ENCODE measurements at regions not wholly inside any gene's neighbourhood (a gene's known extent, or its start where the extent isn't known, plus 50 kb on each side); places are given as distances from the start of the nearest gene placed in this dataset.

- ATAC-seq = no peak
These were observed 120.5 kb downstream of the CD164 start for GRCh38 chr6:109261811-109262210.

GRCh38 chr6:109260701-109261100 is 121.6 kb downstream of the CD164 start:
- no peak overlapping the region for H3K4me3 ChIP-seq
- DNase-seq (no peak), ATAC-seq (no peak)
- no peaks in the 10 kb centered on the region for H3K27me3 ChIP-seq
- no peaks in the 10 kb centered on the region for H3K9me3 ChIP-seq
- intact Hi-C loops (cut with DNase I) = no loop called here
- 92 to 95% (median 94%) methylated on average over 3 of the region's 3 CpGs for whole genome bisulfite sequencing, 4 donors
- peaks cover 0 to 10% (median 0%) of the 10 kb centered on the region in 12 donors for H3K4me1 ChIP-seq
- no peak overlapping the region for H3K27ac ChIP-seq
- TF ChIP-seq POLR2A (IDR thresholded peaks at IDR 0.05) (no peak), CTCF (IDR thresholded peaks at IDR 0.05) (no peak)
- H3K36me3 ChIP-seq = no peaks in the 10 kb centered on the region

More at GRCh38 chr6:109261811-109262210, 120.5 kb downstream of the CD164 start:
- TF ChIP-seq POLR2A (IDR thresholded peaks at IDR 0.05) (no peak), CTCF (IDR thresholded peaks at IDR 0.05) (no peak)
- no peak overlapping the region for H3K4me3 ChIP-seq
- H3K4me1 ChIP-seq = peaks cover 0 to 10% (median 0%) of the 10 kb centered on the region in 12 donors
- peak overlapping the region in 1 of 12 donors; percentile 13 for H3K27ac ChIP-seq
- no peak for DNase-seq
- H3K36me3 ChIP-seq = no peaks in the 10 kb centered on the region
- WGBS, 4 donors = 55 to 79% (median 72%) methylated on average over 6 of the region's 6 CpGs
- no peaks in the 10 kb centered on the region for H3K27me3 ChIP-seq
- intact Hi-C loops (cut with DNase I) = no loop called here
- no peaks in the 10 kb centered on the region for H3K9me3 ChIP-seq

- intact Hi-C loops (cut with DNase I) = no loop called here
- H3K4me1 ChIP-seq = peaks cover 0 to 10% (median 0%) of the 10 kb centered on the region in 12 donors
- H3K4me3 ChIP-seq = no peak overlapping the region
- TF ChIP-seq CTCF (IDR thresholded peaks at IDR 0.05) (no peak), POLR2A (IDR thresholded peaks at IDR 0.05) (no peak)
- H3K27me3 ChIP-seq = no peaks in the 10 kb centered on the region
- H3K27ac ChIP-seq = no peak overlapping the region
- no peaks in the 10 kb centered on the region for H3K36me3 ChIP-seq
- DNase-seq = no peak
- no peak for ATAC-seq
- H3K9me3 ChIP-seq = no peaks in the 10 kb centered on the region
- WGBS, 4 donors = 95 to 99% (median 97%) methylated on average over 2 of the region's 2 CpGs
These were observed 122.1 kb downstream of the CD164 start for GRCh38 chr6:109260126-109260525.

- Histone ChIP-seq H3K27ac (no peak overlapping the region), H3K4me3 (no peak overlapping the region), H3K36me3 (no peaks in the 10 kb centered on the region), H3K27me3 (no peaks in the 10 kb centered on the region), H3K4me1 (peaks cover 0 to 10% (median 0%) of the 10 kb centered on the region in 12 donors), H3K9me3 (no peaks in the 10 kb centered on the region)
- no peak for DNase-seq
- intact Hi-C loops (cut with DNase I) = loop anchor here in 1 of 10 donors (10.0 kb wide), 1 partner anchor 63 kb away; no protein-coding TSS in a partner anchor
- 92 to 98% (median 95%) methylated on average over 2 of the region's 2 CpGs for WGBS, 4 donors
- no peak for ATAC-seq
- TF ChIP-seq POLR2A (IDR thresholded peaks at IDR 0.05) (no peak), CTCF (IDR thresholded peaks at IDR 0.05) (no peak)
These were observed 124.1 kb downstream of the CD164 start for GRCh38 chr6:109258129-109258528.

All from heart left ventricle (tissue), 16 donors.